GM23338 (cell line): ENCODE measurements at regions not wholly inside any gene's neighbourhood (a gene's known extent, or its start where the extent isn't known, plus 50 kb on each side); places are given as distances from the start of the nearest gene placed in this dataset.

Source experiments
- ATAC-seq: fragments of 200-7000 bp; cut with Tn5 transposase; 3 replicates; pipeline ENCODE4 v1.9.1; 2020
- DNase-seq: peaks from one replicate; pipeline ENCODE4 v3.0.0-alpha.2; 2015; ENCODE audit warnings: low spot score
- H2AFZ ChIP-seq: fragments of 200-600 bp; sonication (generic); 2 replicates; pipeline ENCODE4 v1.8.0; 2016; ENCODE audit warnings: antibody characterized with exemption, mild to moderate bottlenecking, moderate library complexity
- H3F3A ChIP-seq: fragments of 200-600 bp; sonication (generic); replicated peaks from 2 replicates; pipeline ENCODE4 v1.8.0; 2017; ENCODE audit warnings: antibody characterized with exemption, mixed run types, low read depth
- H3K27ac ChIP-seq: fragments of 200-600 bp; sonication (generic); 2 replicates; pipeline ENCODE4 v1.6.1; 2016; ENCODE audit warnings: low read depth
- H3K27me3 ChIP-seq: fragments of 200-600 bp; sonication (generic); 2 replicates; pipeline ENCODE4 v1.8.0; 2016; ENCODE audit warnings: mild to moderate bottlenecking, mixed run types, moderate library complexity; ENCODE audit not compliant: insufficient read depth
- H3K36me3 ChIP-seq: fragments of 200-600 bp; sonication (generic); 2 replicates; pipeline ENCODE4 v1.8.0; 2016; ENCODE audit warnings: mild to moderate bottlenecking; ENCODE audit not compliant: insufficient read depth
- H3K4me1 ChIP-seq: fragments of 200-600 bp; sonication (generic); 2 replicates; pipeline ENCODE4 v1.8.0; 2016; ENCODE audit warnings: mild to moderate bottlenecking, moderate library complexity; ENCODE audit not compliant: insufficient read depth
- H3K4me2 ChIP-seq: fragments of 200-600 bp; sonication (generic); 2 replicates; pipeline ENCODE4 v1.7.1; 2017; ENCODE audit warnings: mixed run types
- H3K4me3 ChIP-seq: fragments of 200-600 bp; sonication (generic); 2 replicates; pipeline ENCODE4 v1.6.1; 2016; ENCODE audit warnings: mixed run types
- H3K79me2 ChIP-seq: fragments of 200-600 bp; sonication (generic); replicated peaks from 2 replicates; pipeline ENCODE4 v1.8.0; 2017; ENCODE audit warnings: mild to moderate bottlenecking; ENCODE audit not compliant: insufficient read depth
- H3K9me2 ChIP-seq: fragments of 200-600 bp; sonication (generic); 2 replicates; pipeline ENCODE4 v1.8.0; 2017; ENCODE audit not compliant: insufficient read depth
- H4K20me1 ChIP-seq: fragments of 200-600 bp; sonication (generic); replicated peaks from 2 replicates; pipeline ENCODE4 v1.8.0; 2017; ENCODE audit warnings: mild to moderate bottlenecking; ENCODE audit not compliant: insufficient read depth
- H3K27ac Mint-ChIP-seq: 2 replicates; pipeline ENCODE4 v1.8.0; 2020; ENCODE audit warnings: inconsistent platforms, mild to moderate bottlenecking, moderate library complexity, mixed read lengths
- H3K27me3 Mint-ChIP-seq: 3 replicates; pipeline ENCODE4 v1.8.0; 2022; ENCODE audit warnings: low read depth, mild to moderate bottlenecking, moderate library complexity, mixed read lengths, inconsistent platforms; ENCODE audit not compliant: insufficient read depth, poor library complexity
- H3K36me3 Mint-ChIP-seq: 3 replicates; pipeline ENCODE4 v1.8.0; 2021; ENCODE audit warnings: low read depth, mild to moderate bottlenecking, inconsistent platforms, moderate library complexity, mixed read lengths
- H3K4me1 Mint-ChIP-seq: 3 replicates; pipeline ENCODE4 v1.8.0; 2020; ENCODE audit warnings: mild to moderate bottlenecking, inconsistent platforms, mixed read lengths
- H3K4me3 Mint-ChIP-seq: 3 replicates; pipeline ENCODE4 v1.8.0; 2021; ENCODE audit warnings: moderate library complexity, mild to moderate bottlenecking, inconsistent platforms, mixed read lengths
- H3K9me3 Mint-ChIP-seq: 3 replicates; pipeline ENCODE4 v1.8.0; 2020; ENCODE audit warnings: moderate library complexity, mild to moderate bottlenecking, inconsistent platforms, mixed read lengths
- CREB1 ChIP-seq: fragments of 250-450 bp; sonication (Bioruptor Pico); IDR thresholded peaks from 2 replicates; pipeline ENCODE4 v1.5.0; 2020; ENCODE audit warnings: low read depth, mild to moderate bottlenecking, moderate library complexity
- EZH2 ChIP-seq: fragments of 200-600 bp; sonication (generic); IDR thresholded peaks from one replicate; pipeline ENCODE4 v1.8.0; 2017; ENCODE audit warnings: antibody characterized with exemption, mild to moderate bottlenecking, low read depth; ENCODE audit not compliant: unreplicated experiment
- EZH2phosphoT487 ChIP-seq: fragments of 200-600 bp; sonication (generic); IDR thresholded peaks from one replicate; pipeline ENCODE4 v1.8.1; 2018; ENCODE audit warnings: antibody characterized with exemption; ENCODE audit not compliant: unreplicated experiment
- JUNB ChIP-seq: IDR thresholded peaks from one replicate; pipeline ENCODE4 v1.6.1; 2016; ENCODE audit warnings: antibody characterized with exemption; ENCODE audit not compliant: unreplicated experiment
- NANOG ChIP-seq: IDR thresholded peaks from 2 replicates; pipeline ENCODE4 v1.6.1; 2016; ENCODE audit warnings: antibody characterized with exemption, borderline replicate concordance
- POLR2AphosphoS5 ChIP-seq: IDR thresholded peaks from 2 replicates; pipeline ENCODE4 v1.6.1; 2016; ENCODE audit warnings: antibody characterized with exemption, low read depth
- STAT1 ChIP-seq: IDR thresholded peaks from one replicate; pipeline ENCODE4 v1.6.1; 2016; ENCODE audit warnings: antibody characterized with exemption; ENCODE audit not compliant: unreplicated experiment
- ZNF114 ChIP-seq: fragments of 250-450 bp; sonication (Bioruptor Pico); IDR thresholded peaks from 2 replicates; pipeline ENCODE4 v1.5.0; 2020; ENCODE audit warnings: mild to moderate bottlenecking, moderate library complexity
- ZNF331 ChIP-seq: fragments of 250-450 bp; sonication (Bioruptor Pico); IDR thresholded peaks from 2 replicates; pipeline ENCODE4 v1.5.0; 2020; ENCODE audit warnings: low read depth, mild to moderate bottlenecking, moderate library complexity
- TF ChIP-seq, protein P1 (sequence below): IDR thresholded peaks from one replicate; pipeline ENCODE4 v1.6.1; 2018; ENCODE audit warnings: antibody characterized with exemption; ENCODE audit not compliant: unreplicated experiment
- TF ChIP-seq, protein P2 (sequence below), 2 experiments: fragments of 200-600 bp in 1 of 2; sonication (generic) in 1 of 2; conservative IDR thresholded peaks; 2 replicates each; pipeline versions ENCODE4 v1.5.1 to v1.6.1; 2016 to 2017; ENCODE audit warnings: antibody characterized with exemption in 2 of 2, low read depth in 2 of 2, mild to moderate bottlenecking in 2 of 2, moderate library complexity in 1 of 2
- TF ChIP-seq, protein P3 (sequence below): IDR thresholded peaks from 2 replicates; pipeline ENCODE4 v1.6.1; 2016; ENCODE audit warnings: antibody characterized with exemption
- TF ChIP-seq, protein P4 (sequence below): fragments of 250-450 bp; sonication (Bioruptor Pico); IDR thresholded peaks from 2 replicates; pipeline ENCODE4 v1.5.0; 2020; ENCODE audit warnings: mild to moderate bottlenecking, moderate library complexity

DNA sequence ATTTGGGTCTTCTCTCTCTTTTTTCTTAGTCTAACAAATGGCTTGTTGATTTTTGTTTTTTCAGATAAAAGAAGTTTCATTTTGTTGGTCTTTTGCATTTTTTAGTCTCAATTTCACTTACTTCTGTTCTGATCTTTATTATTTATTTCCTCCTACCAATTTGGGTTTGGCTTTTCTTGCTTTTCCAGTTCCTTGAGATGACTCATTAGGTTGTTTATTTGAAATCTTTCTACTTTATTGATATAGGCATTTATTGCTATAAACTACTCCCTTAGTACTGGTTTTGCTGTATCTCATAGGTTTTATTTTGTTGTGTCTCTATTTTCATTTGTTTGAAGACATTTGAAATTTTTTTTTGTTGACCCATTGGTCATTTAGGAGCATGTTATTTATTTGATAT lies 152.2 kb upstream of the MPHOSPH6 start:
- Histone ChIP-seq H3K4me3 (no peak overlapping the region), H3K79me2 (no peaks in the 10 kb centered on the region), H3K36me3 (no peaks in the 10 kb centered on the region), H2AFZ (no peak overlapping the region), H3K4me1 (no peaks in the 10 kb centered on the region), H3K27me3 (no peaks in the 10 kb centered on the region), H3K4me2 (no peak overlapping the region), H3K9me2 (0 out of 2 replicates have a peak, but pooled peaks cover 4% of the 10 kb centered on the region), H3K27ac (no peak overlapping the region), H4K20me1 (no peaks in the 10 kb centered on the region), H3F3A (no peaks in the 10 kb centered on the region)
- no peaks in the 10 kb centered on the region for H3K27me3 Mint-ChIP-seq
- DNase-seq (no peak), ATAC-seq (no peak)
- no peaks in the 10 kb centered on the region for H3K36me3 Mint-ChIP-seq
- no peak for TF ChIP-seq STAT1
- no peak for TF ChIP-seq CREB1 (CRISPR knock-in tag)
- TF ChIP-seq ZNF331 (CRISPR knock-in tag), result no peak
- TF ChIP-seq ZNF114 (CRISPR knock-in tag), result no peak
- TF ChIP-seq, protein P1, sequence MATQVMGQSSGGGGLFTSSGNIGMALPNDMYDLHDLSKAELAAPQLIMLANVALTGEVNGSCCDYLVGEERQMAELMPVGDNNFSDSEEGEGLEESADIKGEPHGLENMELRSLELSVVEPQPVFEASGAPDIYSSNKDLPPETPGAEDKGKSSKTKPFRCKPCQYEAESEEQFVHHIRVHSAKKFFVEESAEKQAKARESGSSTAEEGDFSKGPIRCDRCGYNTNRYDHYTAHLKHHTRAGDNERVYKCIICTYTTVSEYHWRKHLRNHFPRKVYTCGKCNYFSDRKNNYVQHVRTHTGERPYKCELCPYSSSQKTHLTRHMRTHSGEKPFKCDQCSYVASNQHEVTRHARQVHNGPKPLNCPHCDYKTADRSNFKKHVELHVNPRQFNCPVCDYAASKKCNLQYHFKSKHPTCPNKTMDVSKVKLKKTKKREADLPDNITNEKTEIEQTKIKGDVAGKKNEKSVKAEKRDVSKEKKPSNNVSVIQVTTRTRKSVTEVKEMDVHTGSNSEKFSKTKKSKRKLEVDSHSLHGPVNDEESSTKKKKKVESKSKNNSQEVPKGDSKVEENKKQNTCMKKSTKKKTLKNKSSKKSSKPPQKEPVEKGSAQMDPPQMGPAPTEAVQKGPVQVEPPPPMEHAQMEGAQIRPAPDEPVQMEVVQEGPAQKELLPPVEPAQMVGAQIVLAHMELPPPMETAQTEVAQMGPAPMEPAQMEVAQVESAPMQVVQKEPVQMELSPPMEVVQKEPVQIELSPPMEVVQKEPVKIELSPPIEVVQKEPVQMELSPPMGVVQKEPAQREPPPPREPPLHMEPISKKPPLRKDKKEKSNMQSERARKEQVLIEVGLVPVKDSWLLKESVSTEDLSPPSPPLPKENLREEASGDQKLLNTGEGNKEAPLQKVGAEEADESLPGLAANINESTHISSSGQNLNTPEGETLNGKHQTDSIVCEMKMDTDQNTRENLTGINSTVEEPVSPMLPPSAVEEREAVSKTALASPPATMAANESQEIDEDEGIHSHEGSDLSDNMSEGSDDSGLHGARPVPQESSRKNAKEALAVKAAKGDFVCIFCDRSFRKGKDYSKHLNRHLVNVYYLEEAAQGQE, result no peak
- TF ChIP-seq, protein P2, sequence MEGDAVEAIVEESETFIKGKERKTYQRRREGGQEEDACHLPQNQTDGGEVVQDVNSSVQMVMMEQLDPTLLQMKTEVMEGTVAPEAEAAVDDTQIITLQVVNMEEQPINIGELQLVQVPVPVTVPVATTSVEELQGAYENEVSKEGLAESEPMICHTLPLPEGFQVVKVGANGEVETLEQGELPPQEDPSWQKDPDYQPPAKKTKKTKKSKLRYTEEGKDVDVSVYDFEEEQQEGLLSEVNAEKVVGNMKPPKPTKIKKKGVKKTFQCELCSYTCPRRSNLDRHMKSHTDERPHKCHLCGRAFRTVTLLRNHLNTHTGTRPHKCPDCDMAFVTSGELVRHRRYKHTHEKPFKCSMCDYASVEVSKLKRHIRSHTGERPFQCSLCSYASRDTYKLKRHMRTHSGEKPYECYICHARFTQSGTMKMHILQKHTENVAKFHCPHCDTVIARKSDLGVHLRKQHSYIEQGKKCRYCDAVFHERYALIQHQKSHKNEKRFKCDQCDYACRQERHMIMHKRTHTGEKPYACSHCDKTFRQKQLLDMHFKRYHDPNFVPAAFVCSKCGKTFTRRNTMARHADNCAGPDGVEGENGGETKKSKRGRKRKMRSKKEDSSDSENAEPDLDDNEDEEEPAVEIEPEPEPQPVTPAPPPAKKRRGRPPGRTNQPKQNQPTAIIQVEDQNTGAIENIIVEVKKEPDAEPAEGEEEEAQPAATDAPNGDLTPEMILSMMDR (conservative IDR thresholded peaks at IDR 0.05; ENCODE audit: low read depth in 2 of 2), result no peak
- TF ChIP-seq NANOG, result no peak
- TF ChIP-seq EZH2, result no peak
- no peak for TF ChIP-seq JUNB
- TF ChIP-seq, protein P3, sequence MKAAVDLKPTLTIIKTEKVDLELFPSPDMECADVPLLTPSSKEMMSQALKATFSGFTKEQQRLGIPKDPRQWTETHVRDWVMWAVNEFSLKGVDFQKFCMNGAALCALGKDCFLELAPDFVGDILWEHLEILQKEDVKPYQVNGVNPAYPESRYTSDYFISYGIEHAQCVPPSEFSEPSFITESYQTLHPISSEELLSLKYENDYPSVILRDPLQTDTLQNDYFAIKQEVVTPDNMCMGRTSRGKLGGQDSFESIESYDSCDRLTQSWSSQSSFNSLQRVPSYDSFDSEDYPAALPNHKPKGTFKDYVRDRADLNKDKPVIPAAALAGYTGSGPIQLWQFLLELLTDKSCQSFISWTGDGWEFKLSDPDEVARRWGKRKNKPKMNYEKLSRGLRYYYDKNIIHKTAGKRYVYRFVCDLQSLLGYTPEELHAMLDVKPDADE, result no peak
- TF ChIP-seq, protein P4, sequence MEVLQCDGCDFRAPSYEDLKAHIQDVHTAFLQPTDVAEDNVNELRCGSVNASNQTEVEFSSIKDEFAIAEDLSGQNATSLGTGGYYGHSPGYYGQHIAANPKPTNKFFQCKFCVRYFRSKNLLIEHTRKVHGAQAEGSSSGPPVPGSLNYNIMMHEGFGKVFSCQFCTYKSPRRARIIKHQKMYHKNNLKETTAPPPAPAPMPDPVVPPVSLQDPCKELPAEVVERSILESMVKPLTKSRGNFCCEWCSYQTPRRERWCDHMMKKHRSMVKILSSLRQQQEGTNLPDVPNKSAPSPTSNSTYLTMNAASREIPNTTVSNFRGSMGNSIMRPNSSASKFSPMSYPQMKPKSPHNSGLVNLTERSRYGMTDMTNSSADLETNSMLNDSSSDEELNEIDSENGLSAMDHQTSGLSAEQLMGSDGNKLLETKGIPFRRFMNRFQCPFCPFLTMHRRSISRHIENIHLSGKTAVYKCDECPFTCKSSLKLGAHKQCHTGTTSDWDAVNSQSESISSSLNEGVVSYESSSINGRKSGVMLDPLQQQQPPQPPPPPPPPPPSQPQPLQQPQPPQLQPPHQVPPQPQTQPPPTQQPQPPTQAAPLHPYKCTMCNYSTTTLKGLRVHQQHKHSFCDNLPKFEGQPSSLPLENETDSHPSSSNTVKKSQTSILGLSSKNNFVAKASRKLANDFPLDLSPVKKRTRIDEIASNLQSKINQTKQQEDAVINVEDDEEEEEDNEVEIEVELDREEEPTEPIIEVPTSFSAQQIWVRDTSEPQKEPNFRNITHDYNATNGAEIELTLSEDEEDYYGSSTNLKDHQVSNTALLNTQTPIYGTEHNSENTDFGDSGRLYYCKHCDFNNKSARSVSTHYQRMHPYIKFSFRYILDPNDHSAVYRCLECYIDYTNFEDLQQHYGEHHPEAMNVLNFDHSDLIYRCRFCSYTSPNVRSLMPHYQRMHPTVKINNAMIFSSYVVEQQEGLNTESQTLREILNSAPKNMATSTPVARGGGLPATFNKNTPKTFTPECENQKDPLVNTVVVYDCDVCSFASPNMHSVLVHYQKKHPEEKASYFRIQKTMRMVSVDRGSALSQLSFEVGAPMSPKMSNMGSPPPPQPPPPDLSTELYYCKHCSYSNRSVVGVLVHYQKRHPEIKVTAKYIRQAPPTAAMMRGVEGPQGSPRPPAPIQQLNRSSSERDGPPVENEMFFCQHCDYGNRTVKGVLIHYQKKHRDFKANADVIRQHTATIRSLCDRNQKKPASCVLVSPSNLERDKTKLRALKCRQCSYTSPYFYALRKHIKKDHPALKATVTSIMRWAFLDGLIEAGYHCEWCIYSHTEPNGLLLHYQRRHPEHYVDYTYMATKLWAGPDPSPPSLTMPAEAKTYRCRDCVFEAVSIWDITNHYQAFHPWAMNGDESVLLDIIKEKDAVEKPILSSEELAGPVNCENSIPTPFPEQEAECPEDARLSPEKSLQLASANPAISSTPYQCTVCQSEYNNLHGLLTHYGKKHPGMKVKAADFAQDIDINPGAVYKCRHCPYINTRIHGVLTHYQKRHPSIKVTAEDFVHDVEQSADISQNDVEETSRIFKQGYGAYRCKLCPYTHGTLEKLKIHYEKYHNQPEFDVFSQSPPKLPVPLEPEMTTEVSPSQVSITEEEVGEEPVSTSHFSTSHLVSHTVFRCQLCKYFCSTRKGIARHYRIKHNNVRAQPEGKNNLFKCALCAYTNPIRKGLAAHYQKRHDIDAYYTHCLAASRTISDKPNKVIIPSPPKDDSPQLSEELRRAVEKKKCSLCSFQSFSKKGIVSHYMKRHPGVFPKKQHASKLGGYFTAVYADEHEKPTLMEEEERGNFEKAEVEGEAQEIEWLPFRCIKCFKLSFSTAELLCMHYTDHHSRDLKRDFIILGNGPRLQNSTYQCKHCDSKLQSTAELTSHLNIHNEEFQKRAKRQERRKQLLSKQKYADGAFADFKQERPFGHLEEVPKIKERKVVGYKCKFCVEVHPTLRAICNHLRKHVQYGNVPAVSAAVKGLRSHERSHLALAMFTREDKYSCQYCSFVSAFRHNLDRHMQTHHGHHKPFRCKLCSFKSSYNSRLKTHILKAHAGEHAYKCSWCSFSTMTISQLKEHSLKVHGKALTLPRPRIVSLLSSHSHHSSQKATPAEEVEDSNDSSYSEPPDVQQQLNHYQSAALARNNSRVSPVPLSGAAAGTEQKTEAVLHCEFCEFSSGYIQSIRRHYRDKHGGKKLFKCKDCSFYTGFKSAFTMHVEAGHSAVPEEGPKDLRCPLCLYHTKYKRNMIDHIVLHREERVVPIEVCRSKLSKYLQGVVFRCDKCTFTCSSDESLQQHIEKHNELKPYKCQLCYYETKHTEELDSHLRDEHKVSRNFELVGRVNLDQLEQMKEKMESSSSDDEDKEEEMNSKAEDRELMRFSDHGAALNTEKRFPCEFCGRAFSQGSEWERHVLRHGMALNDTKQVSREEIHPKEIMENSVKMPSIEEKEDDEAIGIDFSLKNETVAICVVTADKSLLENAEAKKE (CRISPR knock-in tag), result no peak
- TF ChIP-seq EZH2phosphoT487, result no peak
- no peak for TF ChIP-seq POLR2AphosphoS5
- no peak overlapping the region for H3K4me3 Mint-ChIP-seq
- no peaks in the 10 kb centered on the region for H3K4me1 Mint-ChIP-seq
- peaks cover 14% of the 10 kb centered on the region for H3K9me3 Mint-ChIP-seq
- H3K27ac Mint-ChIP-seq, result no peak overlapping the region
